Transverse colon (tissue), 4 donors: ENCODE measurements at regions not wholly inside any gene's neighbourhood (a gene's known extent, or its start where the extent isn't known, plus 50 kb on each side); places are given as distances from the start of the nearest gene placed in this dataset.

ENCODE experiments used
- DNase-seq: peaks from one replicate; pipeline ENCODE4 v3.0.0-alpha.2; 2019
- H3K27ac ChIP-seq, 4 donors: fragments of 200-600 bp; sonication (generic); 2 replicates each; pipeline ENCODE4 v1.5.1; 2016 to 2018; ENCODE audit warnings: inconsistent platforms in 4 of 4
- H3K27me3 ChIP-seq: fragments of 200-600 bp; sonication (generic); 2 replicates; pipeline ENCODE4 v1.5.1; 2017; ENCODE audit warnings: inconsistent platforms
- H3K36me3 ChIP-seq, 4 donors: fragments of 200-600 bp; sonication (generic); 2 replicates each; pipeline ENCODE4 v1.5.1; 2017 to 2019; ENCODE audit warnings: inconsistent platforms in 4 of 4
- H3K4me1 ChIP-seq, 4 donors: fragments of 200-600 bp; sonication (generic); 2 replicates each; pipeline ENCODE4 v1.5.1; 2017 to 2020; ENCODE audit warnings: inconsistent platforms in 4 of 4
- H3K4me3 ChIP-seq, 4 donors: fragments of 200-600 bp; sonication (generic); 1 replicate in 1 of 4; 2 replicates in 3 of 4; pipeline versions ENCODE4 v1.5.1 to v1.6.1; 2017 to 2019; ENCODE audit warnings: inconsistent platforms in 4 of 4
- H3K9me3 ChIP-seq, 2 donors: fragments of 200-600 bp; sonication (generic); 2 replicates each; pipeline ENCODE4 v1.5.1; 2017 to 2019; ENCODE audit warnings: inconsistent platforms in 2 of 2
- CTCF ChIP-seq, 5 experiments: fragments of 200-600 bp in 3 of 5; fragments of 450-650 bp in 2 of 5; sonication (generic) in 3 of 5; IDR thresholded peaks; 1 replicate in 2 of 5; 2 replicates in 3 of 5; pipeline ENCODE4 v1.5.1; 2016 to 2017; ENCODE audit warnings: antibody characterized with exemption in 5 of 5, inconsistent platforms in 3 of 5, mild to moderate bottlenecking in 2 of 5, moderate library complexity in 1 of 5
- EP300 ChIP-seq: sonication (generic); formaldehyde crosslinking; IDR thresholded peaks from one replicate; pipeline ENCODE4 v1.6.1; 2017; ENCODE audit warnings: antibody characterized with exemption, low read depth
- POLR2A ChIP-seq: fragments of 450-650 bp; IDR thresholded peaks from one replicate; pipeline ENCODE4 v1.6.1; 2016; ENCODE audit warnings: antibody characterized with exemption, mild to moderate bottlenecking, moderate library complexity
- POLR2AphosphoS5 ChIP-seq, 3 donors: sonication (generic); formaldehyde crosslinking; IDR thresholded peaks; one replicate each; pipeline ENCODE4 v1.6.1; 2016; ENCODE audit warnings: antibody characterized with exemption in 3 of 3
- WGBS, 2 donors: methylation state at CpG; one replicate each; pipeline ENCODE4 v1.1.5; 2018; ENCODE audit warnings: low coverage in 1 of 2; 5-methylcytosine and 5-hydroxymethylcytosine counted together
- in situ Hi-C, 4 donors: fragments of 200-750 bp; cut with MboI; loops; one replicate each; pipeline versions ENCODE4 v1.15.0 to v1.15.1; 2017; ENCODE audit warnings: low sequenced_read_pairs in 3 of 4, low pct_ligation_motif_present in 1 of 4, low pct_unique_long_range_greater_than_20kb in 1 of 4
- intact Hi-C: fragments of 100-400 bp; cut with DNase I; formaldehyde crosslinking; loops from one replicate; pipeline ENCODE4 v1.15.1; 2023; ENCODE audit warnings: low total_unique reads

- no peak overlapping the region for H3K27ac ChIP-seq
- intact Hi-C loops (no loop called here), in situ Hi-C loops (no loop called here)
- no peaks in the 10 kb centered on the region for H3K9me3 ChIP-seq
- TF ChIP-seq EP300 (no peak), CTCF (IDR thresholded peaks at IDR 0.05) (no peak), POLR2A (no peak), POLR2AphosphoS5 (IDR thresholded peaks at IDR 0.05) (no peak)
- H3K36me3 ChIP-seq, result no peaks in the 10 kb centered on the region
- no peaks in the 10 kb centered on the region for H3K4me1 ChIP-seq
- WGBS, 2 donors, result 47 to 67% methylated on average over 2 of the region's 2 CpGs
- H3K27me3 ChIP-seq, result no peaks in the 10 kb centered on the region
- no peak for DNase-seq
- H3K4me3 ChIP-seq, result no peak overlapping the region
Observed at GRCh38 chr10:108808228-108808627, 1115.1 kb downstream of the XPNPEP1 start.

DNA sequence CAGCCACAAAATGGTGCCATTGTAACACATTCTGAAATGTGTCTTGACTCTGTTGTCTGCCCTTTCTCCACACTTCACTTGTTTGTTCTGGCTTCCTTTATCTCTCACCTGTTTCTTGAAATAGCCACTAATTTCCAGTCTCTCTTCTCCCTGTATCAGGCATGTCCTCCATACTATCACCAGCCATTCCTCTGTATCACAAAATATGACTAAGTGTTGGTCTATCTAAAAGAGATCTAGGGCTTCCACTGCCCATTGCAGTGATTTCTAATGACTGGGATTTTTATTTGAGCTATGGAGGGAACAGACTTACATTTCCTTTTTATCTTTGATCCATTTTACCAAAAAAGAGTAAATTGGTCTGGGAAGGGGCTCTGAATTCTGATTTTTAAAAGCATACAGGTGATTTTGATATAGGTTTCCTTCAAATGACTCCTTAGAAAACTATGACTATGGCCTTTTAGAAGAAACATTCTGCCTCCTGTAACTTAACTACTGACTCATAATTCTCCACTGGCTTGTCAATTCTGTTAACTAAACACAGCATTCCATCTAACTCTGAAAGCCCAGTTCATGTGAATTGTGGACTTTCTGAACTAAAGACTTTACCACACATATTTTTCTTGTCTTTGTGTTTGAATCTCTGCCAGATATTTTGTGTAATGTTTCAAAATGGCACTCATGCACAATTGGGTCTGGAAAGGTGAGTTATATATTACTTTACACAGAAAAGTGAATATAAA is 1121.4 kb downstream of the XPNPEP1 start:
- no peaks in the 10 kb centered on the region for H3K36me3 ChIP-seq
- no peak for DNase-seq
- H3K27me3 ChIP-seq, result no peaks in the 10 kb centered on the region
- intact Hi-C loops (no loop called here), in situ Hi-C loops (no loop called here)
- TF ChIP-seq EP300 (no peak), CTCF (IDR thresholded peaks at IDR 0.05) (no peak), POLR2A (no peak)
- H3K27ac ChIP-seq, result no peak overlapping the region
- no peak overlapping the region for H3K4me3 ChIP-seq
- no peaks in the 10 kb centered on the region for H3K9me3 ChIP-seq
- H3K4me1 ChIP-seq, result no peaks in the 10 kb centered on the region

GRCh38 chr10:108801220-108801619 is 1122.1 kb downstream of the XPNPEP1 start:
- TF ChIP-seq POLR2A (no peak), CTCF (IDR thresholded peaks at IDR 0.05) (no peak), POLR2AphosphoS5 (IDR thresholded peaks at IDR 0.05) (no peak), EP300 (no peak)
- H3K27ac ChIP-seq, result no peak overlapping the region
- H3K9me3 ChIP-seq, result no peaks in the 10 kb centered on the region
- 77 to 79% methylated on average over 2 of the region's 2 CpGs for WGBS, 2 donors
- in situ Hi-C loops, result no loop called here
- no peaks in the 10 kb centered on the region for H3K4me1 ChIP-seq
- DNase-seq, result no peak
- H3K36me3 ChIP-seq, result no peaks in the 10 kb centered on the region
- H3K4me3 ChIP-seq, result no peak overlapping the region
- no peaks in the 10 kb centered on the region for H3K27me3 ChIP-seq
- intact Hi-C loops, result no loop called here

DNA sequence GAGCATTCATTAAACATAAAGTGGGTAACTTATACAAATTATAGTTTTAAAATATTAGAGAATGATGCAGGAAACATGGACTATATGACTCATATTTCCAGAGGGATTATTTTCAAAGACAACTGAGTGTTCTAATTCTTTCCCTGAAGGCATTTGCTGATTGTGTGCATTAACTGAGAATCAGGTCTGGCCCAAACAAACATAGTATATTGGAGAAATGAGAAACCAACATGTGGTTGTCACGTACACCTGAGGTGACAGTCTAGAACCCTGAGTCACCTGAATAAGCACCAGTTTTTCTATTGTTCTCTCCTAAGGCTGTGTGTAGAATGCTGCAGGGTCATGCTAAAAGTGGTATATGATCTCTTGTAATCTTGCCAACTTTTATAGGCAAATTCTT is 1125.7 kb downstream of the XPNPEP1 start:
- Histone ChIP-seq H3K27me3 (no peaks in the 10 kb centered on the region), H3K4me3 (no peak overlapping the region), H3K4me1 (no peaks in the 10 kb centered on the region), H3K9me3 (no peaks in the 10 kb centered on the region), H3K36me3 (no peaks in the 10 kb centered on the region), H3K27ac (no peak overlapping the region)
- intact Hi-C loops, result no loop called here
- in situ Hi-C loops, result no loop called here
- TF ChIP-seq POLR2AphosphoS5 (IDR thresholded peaks at IDR 0.05) (no peak), POLR2A (no peak), EP300 (no peak), CTCF (IDR thresholded peaks at IDR 0.05) (no peak)
- 83 to 86% methylated on average over 1 of the region's 1 CpG for WGBS, 2 donors
- no peak for DNase-seq
